GM12872 (cell line): ENCODE measurements at regions not wholly inside any gene's neighbourhood (a gene's known extent, or its start where the extent isn't known, plus 50 kb on each side); places are given as distances from the start of the nearest gene placed in this dataset.

Source experiments
- CTCF ChIP-seq: IDR thresholded peaks from 3 replicates; pipeline ENCODE4 v1.5.1; 2011; ENCODE audit warnings: low read depth, mild to moderate bottlenecking, low read length, moderate library complexity; ENCODE audit not compliant: insufficient read depth

- no peak for TF ChIP-seq CTCF
These were observed 193.7 kb upstream of the DIO3 start for GRCh38 chr14:101367421-101368261.

DNA sequence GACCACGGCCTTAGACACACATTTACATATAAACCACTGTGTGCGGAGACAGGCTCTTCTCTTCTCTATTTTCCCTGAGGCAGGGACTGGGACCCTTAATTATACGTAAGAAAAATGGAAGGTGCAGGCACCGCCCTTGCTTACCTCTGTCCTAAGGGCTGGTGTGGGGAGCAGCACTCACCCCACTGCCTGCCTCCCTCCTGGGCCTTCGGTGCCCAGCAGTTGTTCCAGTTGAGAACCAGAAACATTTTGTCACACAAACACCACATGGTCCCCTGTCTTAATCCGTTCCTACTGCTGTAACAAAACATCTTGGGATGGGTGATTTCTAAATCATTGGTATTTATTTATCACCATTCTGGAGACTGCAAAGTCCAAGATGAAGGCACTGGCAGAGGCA is 192.7 kb upstream of the DIO3 start:
- TF ChIP-seq CTCF: no peak

- TF ChIP-seq CTCF: no peak
These were observed 191.9 kb upstream of the DIO3 start for GRCh38 chr14:101369194-101369915.

- no peak for TF ChIP-seq CTCF
These were observed 191.2 kb upstream of the DIO3 start for GRCh38 chr14:101369916-101370592.

- no peak for TF ChIP-seq CTCF
These were observed 190.4 kb upstream of the DIO3 start for GRCh38 chr14:101370593-101371569.

GRCh38 chr14:101371799-101372793 is 189.2 kb upstream of the DIO3 start:
- TF ChIP-seq CTCF: no peak
